Nephron progenitor cell (in vitro differentiated cells): ENCODE measurements at regions not wholly inside any gene's neighbourhood (a gene's known extent, or its start where the extent isn't known, plus 50 kb on each side); places are given as distances from the start of the nearest gene placed in this dataset.

Experiments
- DNase-seq: peaks from one replicate; pipeline ENCODE4 v3.0.0; 2021
- H3K27ac Mint-ChIP-seq: 2 replicates; pipeline ENCODE4 v1.8.0; 2021; ENCODE audit warnings: mild to moderate bottlenecking, moderate library complexity, mixed read lengths
- H3K27me3 Mint-ChIP-seq: 2 replicates; pipeline ENCODE4 v1.8.0; 2021; ENCODE audit warnings: mild to moderate bottlenecking, low read depth, mixed read lengths; ENCODE audit not compliant: poor library complexity
- H3K36me3 Mint-ChIP-seq: 2 replicates; pipeline ENCODE4 v1.8.0; 2021; ENCODE audit warnings: low read depth, mixed read lengths
- H3K4me1 Mint-ChIP-seq: 2 replicates; pipeline ENCODE4 v1.8.0; 2021; ENCODE audit warnings: mixed read lengths
- H3K4me3 Mint-ChIP-seq: 2 replicates; pipeline ENCODE4 v1.8.0; 2021; ENCODE audit warnings: mild to moderate bottlenecking, moderate library complexity, mixed read lengths
- H3K9me3 Mint-ChIP-seq: 2 replicates; pipeline ENCODE4 v1.8.0; 2021; ENCODE audit warnings: mild to moderate bottlenecking, moderate library complexity, mixed read lengths
- CTCF ChIP-seq: fragments of 200-600 bp; sonication (generic); IDR thresholded peaks from 2 replicates; pipeline ENCODE4 v1.5.0; 2021; ENCODE audit warnings: antibody characterized with exemption

GRCh38 chr16:62903961-62904502 is 867.8 kb upstream of the CDH8 start:
- H3K4me1 Mint-ChIP-seq = no peaks in the 10 kb centered on the region
- DNase-seq = no peak
- H3K36me3 Mint-ChIP-seq = no peaks in the 10 kb centered on the region
- H3K27ac Mint-ChIP-seq = no peak overlapping the region
- H3K4me3 Mint-ChIP-seq = no peak overlapping the region
- H3K9me3 Mint-ChIP-seq = no peaks in the 10 kb centered on the region
- peaks cover under 1% of the 10 kb centered on the region for H3K27me3 Mint-ChIP-seq
- TF ChIP-seq CTCF = no peak

DNA sequence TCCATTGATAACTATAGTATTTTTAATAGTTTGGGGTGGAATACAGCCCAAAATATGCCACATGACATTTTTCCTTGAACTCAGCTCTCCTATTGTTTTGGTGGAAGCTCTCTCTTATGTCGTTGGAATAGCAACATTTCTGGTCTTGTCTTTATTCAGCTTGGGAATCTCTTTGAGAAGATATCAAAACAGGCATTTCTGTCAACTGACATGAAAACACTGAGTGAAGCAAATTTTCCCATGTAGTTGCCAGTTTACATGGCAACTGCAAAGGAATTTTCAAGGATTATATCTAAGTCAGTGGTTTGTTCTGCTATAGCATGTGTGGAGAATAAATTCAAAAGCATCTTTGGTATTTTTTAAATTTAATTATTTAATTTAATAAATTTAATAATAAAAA is 863.5 kb upstream of the CDH8 start:
- peaks cover 15% of the 10 kb centered on the region for H3K4me1 Mint-ChIP-seq
- TF ChIP-seq CTCF = no peak
- DNase-seq = no peak
- no peak overlapping the region for H3K27ac Mint-ChIP-seq
- H3K27me3 Mint-ChIP-seq = peaks cover 2% of the 10 kb centered on the region
- H3K9me3 Mint-ChIP-seq = peaks cover 9% of the 10 kb centered on the region
- H3K36me3 Mint-ChIP-seq = no peaks in the 10 kb centered on the region
- H3K4me3 Mint-ChIP-seq = no peak overlapping the region

DNA sequence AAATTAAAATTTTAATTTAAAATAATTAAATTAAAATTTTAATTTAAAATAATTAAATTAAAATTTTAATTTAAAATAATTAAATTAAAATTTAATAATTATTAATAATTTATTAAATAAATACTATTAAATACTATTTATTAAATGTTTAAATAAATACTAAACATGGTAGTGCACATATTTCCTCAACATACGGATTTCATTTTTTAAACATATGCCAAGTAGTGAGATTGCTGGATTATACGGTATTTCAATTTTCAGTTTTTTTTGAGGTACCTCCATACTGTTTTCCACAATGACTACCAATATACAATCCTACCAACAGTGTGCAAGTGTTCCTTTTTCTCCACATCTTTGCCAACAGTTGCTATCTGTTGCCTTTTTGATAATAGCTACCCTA is 852.9 kb upstream of the CDH8 start:
- Mint-ChIP-seq H3K9me3 (peaks cover 26% of the 10 kb centered on the region), H3K27ac (no peak overlapping the region), H3K4me1 (no peaks in the 10 kb centered on the region), H3K36me3 (peaks cover 3% of the 10 kb centered on the region), H3K27me3 (peaks cover 3% of the 10 kb centered on the region), H3K4me3 (no peak overlapping the region)
- no peak for DNase-seq
- no peak for TF ChIP-seq CTCF

DNA sequence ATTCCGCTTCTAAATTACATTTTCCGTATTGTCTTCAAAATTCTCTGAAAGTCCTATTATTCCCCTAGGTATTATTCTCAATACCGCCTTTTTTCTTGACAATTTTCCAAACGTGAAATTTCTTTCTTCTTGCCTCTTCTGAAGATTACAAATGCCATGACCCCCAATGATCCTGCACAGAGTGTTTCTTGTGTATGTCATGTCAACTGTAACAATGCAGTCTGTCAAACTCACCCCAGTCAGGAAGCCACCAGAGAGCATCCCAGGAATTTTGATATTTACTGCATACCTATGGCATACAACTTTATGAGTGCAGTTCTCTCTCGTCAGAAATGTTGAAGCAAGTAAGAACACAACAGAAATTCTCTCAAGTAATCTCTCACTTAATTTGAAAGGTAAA is 847.3 kb upstream of the CDH8 start:
- H3K27ac Mint-ChIP-seq = no peak overlapping the region
- H3K4me3 Mint-ChIP-seq = no peak overlapping the region
- H3K4me1 Mint-ChIP-seq = no peaks in the 10 kb centered on the region
- H3K27me3 Mint-ChIP-seq = peaks cover 3% of the 10 kb centered on the region
- H3K9me3 Mint-ChIP-seq = peaks cover 2% of the 10 kb centered on the region
- no peak for DNase-seq
- no peak for TF ChIP-seq CTCF
- no peaks in the 10 kb centered on the region for H3K36me3 Mint-ChIP-seq

GRCh38 chr16:62882552-62883221 is 846.4 kb upstream of the CDH8 start:
- DNase-seq = no peak
- H3K27me3 Mint-ChIP-seq = peaks cover 3% of the 10 kb centered on the region
- H3K9me3 Mint-ChIP-seq = no peaks in the 10 kb centered on the region
- H3K27ac Mint-ChIP-seq = no peak overlapping the region
- no peak for TF ChIP-seq CTCF
- no peaks in the 10 kb centered on the region for H3K4me1 Mint-ChIP-seq
- H3K36me3 Mint-ChIP-seq = no peaks in the 10 kb centered on the region
- H3K4me3 Mint-ChIP-seq = no peak overlapping the region

- no peak for DNase-seq
- no peak overlapping the region for H3K4me3 Mint-ChIP-seq
- H3K9me3 Mint-ChIP-seq = no peaks in the 10 kb centered on the region
- no peaks in the 10 kb centered on the region for H3K4me1 Mint-ChIP-seq
- H3K27ac Mint-ChIP-seq = no peak overlapping the region
- H3K27me3 Mint-ChIP-seq = no peaks in the 10 kb centered on the region
- TF ChIP-seq CTCF = no peak
- H3K36me3 Mint-ChIP-seq = no peaks in the 10 kb centered on the region
Observed at GRCh38 chr16:62876133-62876532, 839.9 kb upstream of the CDH8 start.
